ENCODE measurements at regions not wholly inside any gene's neighbourhood (a gene's known extent, or its start where the extent isn't known, plus 50 kb on each side); places are given as distances from the start of the nearest gene placed in this dataset.

DNA sequence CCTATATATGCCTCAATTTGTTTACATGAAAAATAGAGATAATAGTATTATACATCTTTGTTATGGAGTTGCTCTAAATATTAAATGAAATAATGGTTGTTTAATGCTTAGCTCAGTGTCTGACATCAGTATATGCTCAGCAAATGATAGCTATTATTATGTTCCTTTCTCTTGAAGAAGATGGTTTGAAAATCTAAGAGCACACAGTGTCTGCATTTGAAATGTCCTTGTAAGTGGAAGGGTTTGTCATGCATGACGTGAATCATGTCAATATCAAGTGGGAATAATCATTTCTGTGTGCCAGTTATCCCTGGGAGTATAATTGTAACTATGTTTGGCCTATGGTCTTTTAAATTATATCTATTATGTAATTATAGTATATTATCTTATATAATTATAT is 377.5 kb upstream of the SORCS1 start:
- H2AFZ ChIP-seq, result no peak overlapping the region
- H3K4me2 ChIP-seq, result no peak overlapping the region
- no peaks in the 10 kb centered on the region for H3K27me3 ChIP-seq (ENCODE audit: insufficient read depth, low read depth)
- no TSS peak for BruUV-seq (replicated peaks)
- H3K4me3 ChIP-seq, result no peak overlapping the region
- no peaks in the 10 kb centered on the region for H3K9me3 ChIP-seq (ENCODE audit: insufficient read depth, low read depth)
- intact Hi-C loops (cut with micrococcal nuclease; ENCODE audit: unreplicated experiment), result no loop called here
- TF ChIP-seq, protein P1, sequence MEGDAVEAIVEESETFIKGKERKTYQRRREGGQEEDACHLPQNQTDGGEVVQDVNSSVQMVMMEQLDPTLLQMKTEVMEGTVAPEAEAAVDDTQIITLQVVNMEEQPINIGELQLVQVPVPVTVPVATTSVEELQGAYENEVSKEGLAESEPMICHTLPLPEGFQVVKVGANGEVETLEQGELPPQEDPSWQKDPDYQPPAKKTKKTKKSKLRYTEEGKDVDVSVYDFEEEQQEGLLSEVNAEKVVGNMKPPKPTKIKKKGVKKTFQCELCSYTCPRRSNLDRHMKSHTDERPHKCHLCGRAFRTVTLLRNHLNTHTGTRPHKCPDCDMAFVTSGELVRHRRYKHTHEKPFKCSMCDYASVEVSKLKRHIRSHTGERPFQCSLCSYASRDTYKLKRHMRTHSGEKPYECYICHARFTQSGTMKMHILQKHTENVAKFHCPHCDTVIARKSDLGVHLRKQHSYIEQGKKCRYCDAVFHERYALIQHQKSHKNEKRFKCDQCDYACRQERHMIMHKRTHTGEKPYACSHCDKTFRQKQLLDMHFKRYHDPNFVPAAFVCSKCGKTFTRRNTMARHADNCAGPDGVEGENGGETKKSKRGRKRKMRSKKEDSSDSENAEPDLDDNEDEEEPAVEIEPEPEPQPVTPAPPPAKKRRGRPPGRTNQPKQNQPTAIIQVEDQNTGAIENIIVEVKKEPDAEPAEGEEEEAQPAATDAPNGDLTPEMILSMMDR (conservative IDR thresholded peaks at IDR 0.05), result no peak
- no peak for TF ChIP-seq EZH2 (IDR thresholded peaks at IDR 0.05; ENCODE audit: low read depth)
- H3K36me3 ChIP-seq (ENCODE audit: low read depth), result no peaks in the 10 kb centered on the region
- H4K20me1 ChIP-seq (ENCODE audit: insufficient read depth), result no peaks in the 10 kb centered on the region
- ChIA-PET POLR2A (ENCODE audit: unreplicated experiment) (no interaction called here), CTCF (no interaction called here)
- no peaks in the 10 kb centered on the region for H3K9me2 ChIP-seq (ENCODE audit: insufficient read depth)
- H3K79me2 ChIP-seq (ENCODE audit: low read depth), result no peaks in the 10 kb centered on the region
- H3F3A ChIP-seq (ENCODE audit: insufficient read depth, low read depth), result no peaks in the 10 kb centered on the region
- no peak for DNase-seq
- H3K4me1 ChIP-seq (replicated peaks; ENCODE audit: insufficient read depth), result no peaks in the 10 kb centered on the region
- H3K27ac ChIP-seq, result no peak overlapping the region

DNA sequence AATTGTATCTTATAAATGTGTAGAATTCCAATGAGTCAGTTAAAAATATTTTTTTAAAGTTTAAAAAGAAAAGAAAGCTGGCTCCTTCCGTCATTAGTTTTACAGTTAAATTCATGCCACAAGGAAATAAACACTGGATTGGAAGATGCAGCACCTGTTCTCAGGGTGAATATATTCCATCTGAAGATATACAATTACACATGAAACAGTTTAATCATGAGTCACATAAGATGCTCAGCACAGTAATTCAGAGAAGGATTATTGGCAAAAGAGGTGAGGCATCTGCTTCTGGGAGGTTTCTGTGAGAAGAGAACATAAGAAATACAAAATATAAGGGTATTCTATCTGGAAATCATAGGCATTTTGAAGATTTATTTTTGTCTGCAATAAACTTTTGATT is 376.5 kb upstream of the SORCS1 start:
- H3K36me3 ChIP-seq (ENCODE audit: low read depth), result no peaks in the 10 kb centered on the region
- BruUV-seq (replicated peaks), result no TSS peak
- POLR2A ChIA-PET (ENCODE audit: unreplicated experiment), result no interaction called here

DNA sequence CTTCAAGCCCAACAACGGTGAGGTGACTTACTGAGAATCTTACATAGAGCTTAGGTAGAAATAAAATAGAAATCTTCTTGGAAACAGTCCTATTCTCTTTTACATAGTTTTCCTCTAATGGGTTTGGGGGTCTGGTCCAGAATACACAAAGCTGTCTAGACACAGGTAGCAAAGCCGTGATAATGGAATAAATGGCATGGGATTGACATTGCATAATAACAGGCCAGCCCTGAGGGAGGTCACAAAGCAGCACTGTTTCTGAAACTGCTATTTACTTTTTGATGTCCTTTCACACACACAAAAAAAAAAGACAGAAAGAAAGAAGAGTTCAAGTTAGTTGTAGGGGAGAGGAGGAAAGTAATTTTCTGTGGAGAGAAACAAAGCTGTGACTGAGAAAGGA is 364.8 kb upstream of the SORCS1 start:
- no peaks in the 10 kb centered on the region for H3K79me2 ChIP-seq (ENCODE audit: low read depth)
- no peaks in the 10 kb centered on the region for H3K36me3 ChIP-seq (ENCODE audit: low read depth)
- H3K27me3 ChIP-seq (ENCODE audit: insufficient read depth, low read depth), result no peaks in the 10 kb centered on the region
- H3K4me1 ChIP-seq (replicated peaks; ENCODE audit: insufficient read depth), result no peaks in the 10 kb centered on the region
- intact Hi-C loops (cut with micrococcal nuclease; ENCODE audit: unreplicated experiment), result no loop called here
- H3K4me2 ChIP-seq, result no peak overlapping the region
- H4K20me1 ChIP-seq (ENCODE audit: insufficient read depth), result no peaks in the 10 kb centered on the region
- CTCF ChIA-PET, result no interaction called here
- no peaks in the 10 kb centered on the region for H3K9me3 ChIP-seq (ENCODE audit: insufficient read depth, low read depth)
- no peak overlapping the region for H3K4me3 ChIP-seq
- no peak overlapping the region for H3K27ac ChIP-seq
- no peak for DNase-seq
- POLR2A ChIA-PET (ENCODE audit: unreplicated experiment), result no interaction called here
- no peak for TF ChIP-seq EZH2 (IDR thresholded peaks at IDR 0.05; ENCODE audit: low read depth)
- TF ChIP-seq, protein P1 (conservative IDR thresholded peaks at IDR 0.05), result no peak
- H3F3A ChIP-seq (ENCODE audit: insufficient read depth, low read depth), result no peaks in the 10 kb centered on the region
- H3K9me2 ChIP-seq (ENCODE audit: insufficient read depth), result no peaks in the 10 kb centered on the region
- H2AFZ ChIP-seq, result no peak overlapping the region
- BruUV-seq (replicated peaks), result no TSS peak

More for the DNA sequence above, 376.5 kb upstream of the SORCS1 start:
- Histone ChIP-seq H3K9me3 (ENCODE audit: insufficient read depth, low read depth) (no peaks in the 10 kb centered on the region), H3K9me2 (ENCODE audit: insufficient read depth) (no peaks in the 10 kb centered on the region), H3K79me2 (ENCODE audit: low read depth) (no peaks in the 10 kb centered on the region), H3K4me1 (replicated peaks; ENCODE audit: insufficient read depth) (no peaks in the 10 kb centered on the region), H3K4me2 (no peak overlapping the region), H3K27me3 (ENCODE audit: insufficient read depth, low read depth) (no peaks in the 10 kb centered on the region), H3F3A (ENCODE audit: insufficient read depth, low read depth) (no peaks in the 10 kb centered on the region), H3K4me3 (no peak overlapping the region), H3K27ac (no peak overlapping the region), H4K20me1 (ENCODE audit: insufficient read depth) (no peaks in the 10 kb centered on the region), H2AFZ (no peak overlapping the region)
- TF ChIP-seq EZH2 (IDR thresholded peaks at IDR 0.05; ENCODE audit: low read depth), result no peak
- TF ChIP-seq, protein P1 (conservative IDR thresholded peaks at IDR 0.05), result no peak
- intact Hi-C loops (cut with micrococcal nuclease; ENCODE audit: unreplicated experiment), result no loop called here
- CTCF ChIA-PET, result no interaction called here
- no peak for DNase-seq

Measured in PC-9 (cell line).